ENCODE measurements at regions not wholly inside any gene's neighbourhood (a gene's known extent, or its start where the extent isn't known, plus 50 kb on each side); places are given as distances from the start of the nearest gene placed in this dataset.

GRCh38 chr16:60271025-60271771 is 1537.1 kb upstream of the GOT2 start:
- in situ Hi-C loops (cut with HindIII; ENCODE audit: low pct_ligation_motif_present, low sequenced_read_pairs), result no loop called here
- Histone ChIP-seq H3K27me3 (replicated peaks) (no peaks in the 10 kb centered on the region), H3K36me3 (replicated peaks) (no peaks in the 10 kb centered on the region), H3K27ac (no peak overlapping the region), H3K4me3 (ENCODE audit: low read depth, low read length) (no peak overlapping the region)
- TF ChIP-seq CTCF (IDR thresholded peaks at IDR 0.05; ENCODE audit: low read depth, low read length, missing control alignments), result no peak
- DNase-seq, result no peak

- Histone ChIP-seq H3K27me3 (replicated peaks) (no peaks in the 10 kb centered on the region), H3K27ac (no peak overlapping the region), H3K4me3 (ENCODE audit: low read depth, low read length) (no peak overlapping the region), H3K36me3 (replicated peaks) (no peaks in the 10 kb centered on the region)
- in situ Hi-C loops (cut with HindIII; ENCODE audit: low pct_ligation_motif_present, low sequenced_read_pairs), result no loop called here
- no peak for DNase-seq
- TF ChIP-seq CTCF (IDR thresholded peaks at IDR 0.05; ENCODE audit: low read depth, low read length, missing control alignments), result no peak
Measured at GRCh38 chr16:60261425-60261824, 1527.3 kb upstream of the GOT2 start.

GRCh38 chr16:60259956-60260355 is 1525.8 kb upstream of the GOT2 start:
- Histone ChIP-seq H3K4me3 (ENCODE audit: low read depth, low read length) (no peak overlapping the region), H3K27me3 (replicated peaks) (no peaks in the 10 kb centered on the region), H3K36me3 (replicated peaks) (no peaks in the 10 kb centered on the region), H3K27ac (no peak overlapping the region)
- no peak for DNase-seq
- TF ChIP-seq CTCF (IDR thresholded peaks at IDR 0.05; ENCODE audit: low read depth, low read length, missing control alignments), result no peak
- in situ Hi-C loops (cut with HindIII; ENCODE audit: low pct_ligation_motif_present, low sequenced_read_pairs), result no loop called here

- H3K4me3 ChIP-seq (ENCODE audit: low read depth, low read length), result no peak overlapping the region
- no peak for TF ChIP-seq CTCF (IDR thresholded peaks at IDR 0.05; ENCODE audit: low read depth, low read length, missing control alignments)
- no peak for DNase-seq
- H3K27ac ChIP-seq, result no peak overlapping the region
- no peaks in the 10 kb centered on the region for H3K27me3 ChIP-seq (replicated peaks)
- H3K36me3 ChIP-seq (replicated peaks), result no peaks in the 10 kb centered on the region
- in situ Hi-C loops (cut with HindIII; ENCODE audit: low pct_ligation_motif_present, low sequenced_read_pairs), result no loop called here
Measured at GRCh38 chr16:60246086-60246485, 1512.0 kb upstream of the GOT2 start.

- Histone ChIP-seq H3K27me3 (replicated peaks) (no peaks in the 10 kb centered on the region), H3K4me3 (ENCODE audit: low read depth, low read length) (no peak overlapping the region), H3K36me3 (replicated peaks) (no peaks in the 10 kb centered on the region), H3K27ac (no peak overlapping the region)
- no peak for DNase-seq
- in situ Hi-C loops (cut with HindIII; ENCODE audit: low pct_ligation_motif_present, low sequenced_read_pairs), result no loop called here
- no peak for TF ChIP-seq CTCF (IDR thresholded peaks at IDR 0.05; ENCODE audit: low read depth, low read length, missing control alignments)
Measured at GRCh38 chr16:60241671-60242070, 1507.6 kb upstream of the GOT2 start.

- Histone ChIP-seq H3K27me3 (replicated peaks) (no peaks in the 10 kb centered on the region), H3K36me3 (replicated peaks) (no peaks in the 10 kb centered on the region), H3K4me3 (ENCODE audit: low read depth, low read length) (no peak overlapping the region), H3K27ac (no peak overlapping the region)
- in situ Hi-C loops (cut with HindIII; ENCODE audit: low pct_ligation_motif_present, low sequenced_read_pairs), result no loop called here
- no peak for DNase-seq
- TF ChIP-seq CTCF (IDR thresholded peaks at IDR 0.05; ENCODE audit: low read depth, low read length, missing control alignments), result no peak
Measured at GRCh38 chr16:60230666-60231065, 1496.5 kb upstream of the GOT2 start.
